ENCODE measurements at regions not wholly inside any gene's neighbourhood (a gene's known extent, or its start where the extent isn't known, plus 50 kb on each side); places are given as distances from the start of the nearest gene placed in this dataset.
A peak's percentile ranks its signal among the peaks of the same experiment; 100 is the strongest.

DNA sequence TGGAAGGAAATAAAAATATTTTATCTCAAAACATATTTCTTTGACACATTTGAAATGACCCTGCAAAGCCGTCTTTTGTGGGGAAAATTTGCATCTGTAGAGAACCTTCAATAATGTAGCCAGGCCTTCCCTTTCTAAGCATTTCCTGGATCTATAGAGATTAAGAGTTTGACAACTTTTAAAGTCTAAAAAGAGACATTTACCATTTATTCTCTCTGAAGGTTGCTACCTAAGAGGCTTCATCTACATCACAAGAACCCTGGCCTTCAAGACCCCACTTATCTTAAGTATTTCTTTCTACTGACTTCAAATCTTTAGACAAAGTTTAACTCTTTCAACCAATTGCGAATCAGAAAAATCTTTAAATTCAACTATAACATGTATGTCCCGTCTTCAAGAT is 1639.8 kb downstream of the RPA4 start:
- H3K36me3 Mint-ChIP-seq (ENCODE audit: unreplicated experiment): no peaks in the 10 kb centered on the region
- no peaks in the 10 kb centered on the region for H3K4me1 Mint-ChIP-seq (ENCODE audit: low read depth, unreplicated experiment)
- DNase-seq: no peak
- H3K4me3 Mint-ChIP-seq (ENCODE audit: unreplicated experiment): no peak overlapping the region
- H3K27me3 Mint-ChIP-seq (ENCODE audit: unreplicated experiment): no peaks in the 10 kb centered on the region
- TF ChIP-seq, protein P1, sequence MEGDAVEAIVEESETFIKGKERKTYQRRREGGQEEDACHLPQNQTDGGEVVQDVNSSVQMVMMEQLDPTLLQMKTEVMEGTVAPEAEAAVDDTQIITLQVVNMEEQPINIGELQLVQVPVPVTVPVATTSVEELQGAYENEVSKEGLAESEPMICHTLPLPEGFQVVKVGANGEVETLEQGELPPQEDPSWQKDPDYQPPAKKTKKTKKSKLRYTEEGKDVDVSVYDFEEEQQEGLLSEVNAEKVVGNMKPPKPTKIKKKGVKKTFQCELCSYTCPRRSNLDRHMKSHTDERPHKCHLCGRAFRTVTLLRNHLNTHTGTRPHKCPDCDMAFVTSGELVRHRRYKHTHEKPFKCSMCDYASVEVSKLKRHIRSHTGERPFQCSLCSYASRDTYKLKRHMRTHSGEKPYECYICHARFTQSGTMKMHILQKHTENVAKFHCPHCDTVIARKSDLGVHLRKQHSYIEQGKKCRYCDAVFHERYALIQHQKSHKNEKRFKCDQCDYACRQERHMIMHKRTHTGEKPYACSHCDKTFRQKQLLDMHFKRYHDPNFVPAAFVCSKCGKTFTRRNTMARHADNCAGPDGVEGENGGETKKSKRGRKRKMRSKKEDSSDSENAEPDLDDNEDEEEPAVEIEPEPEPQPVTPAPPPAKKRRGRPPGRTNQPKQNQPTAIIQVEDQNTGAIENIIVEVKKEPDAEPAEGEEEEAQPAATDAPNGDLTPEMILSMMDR (IDR thresholded peaks at IDR 0.05; ENCODE audit: partially characterized antibody, unreplicated experiment): no peak
- H3K9me3 Mint-ChIP-seq (ENCODE audit: unreplicated experiment): peaks cover 1% of the 10 kb centered on the region
- H3K27ac Mint-ChIP-seq (ENCODE audit: unreplicated experiment): no peak overlapping the region

DNA sequence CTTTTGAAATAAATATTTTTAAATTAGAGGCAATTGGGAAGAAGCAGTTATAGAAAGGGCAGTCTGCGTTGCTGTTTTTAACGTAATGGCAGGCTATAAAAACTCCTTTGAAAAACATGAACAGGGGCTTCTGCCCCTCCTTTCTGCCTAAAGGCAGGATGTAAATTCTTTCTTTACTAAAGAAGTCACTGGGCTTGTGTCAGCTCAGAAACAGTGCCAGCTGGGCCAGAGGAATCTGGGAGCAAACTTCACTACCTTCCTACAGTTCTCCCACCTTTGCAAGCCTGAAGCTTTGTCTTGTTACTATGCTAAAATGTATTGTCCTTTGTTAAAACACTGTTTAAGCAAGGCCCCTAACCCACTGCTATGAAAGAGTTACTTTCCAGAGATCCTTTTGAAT is 1664.8 kb downstream of the RPA4 start:
- Mint-ChIP-seq H3K27me3 (ENCODE audit: unreplicated experiment) (no peaks in the 10 kb centered on the region), H3K4me1 (ENCODE audit: low read depth, unreplicated experiment) (no peaks in the 10 kb centered on the region), H3K36me3 (ENCODE audit: unreplicated experiment) (no peaks in the 10 kb centered on the region), H3K9me3 (ENCODE audit: unreplicated experiment) (no peaks in the 10 kb centered on the region), H3K27ac (ENCODE audit: unreplicated experiment) (no peak overlapping the region), H3K4me3 (ENCODE audit: unreplicated experiment) (no peak overlapping the region)
- TF ChIP-seq, protein P1 (IDR thresholded peaks at IDR 0.05; ENCODE audit: partially characterized antibody, unreplicated experiment): no peak
- DNase-seq: no peak

DNA sequence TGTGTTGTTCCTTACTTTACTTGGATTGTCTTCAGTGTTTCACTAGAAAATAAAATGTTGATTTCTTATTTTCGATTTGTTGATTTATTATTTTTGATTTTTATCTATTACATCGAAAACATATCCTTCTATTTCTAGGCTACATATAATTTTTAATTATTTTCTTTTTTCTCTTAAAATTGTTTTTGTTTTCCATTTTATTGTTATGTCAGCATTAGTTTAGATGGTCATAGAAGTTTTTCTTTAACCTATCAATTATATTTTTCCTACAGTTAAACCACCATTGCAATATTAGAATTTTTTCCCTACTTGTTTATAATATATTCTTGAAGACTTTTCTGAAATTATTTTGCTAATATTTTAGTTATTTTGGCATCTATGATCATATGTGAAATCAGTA is 1685.1 kb downstream of the RPA4 start:
- H3K36me3 Mint-ChIP-seq (ENCODE audit: unreplicated experiment): no peaks in the 10 kb centered on the region
- H3K27ac Mint-ChIP-seq (ENCODE audit: unreplicated experiment): no peak overlapping the region
- TF ChIP-seq, protein P1 (IDR thresholded peaks at IDR 0.05; ENCODE audit: partially characterized antibody, unreplicated experiment): no peak
- DNase-seq: no peak
- peaks cover 2% of the 10 kb centered on the region for H3K9me3 Mint-ChIP-seq (ENCODE audit: unreplicated experiment)
- no peaks in the 10 kb centered on the region for H3K4me1 Mint-ChIP-seq (ENCODE audit: low read depth, unreplicated experiment)
- no peaks in the 10 kb centered on the region for H3K27me3 Mint-ChIP-seq (ENCODE audit: unreplicated experiment)
- H3K4me3 Mint-ChIP-seq (ENCODE audit: unreplicated experiment): no peak overlapping the region

DNA sequence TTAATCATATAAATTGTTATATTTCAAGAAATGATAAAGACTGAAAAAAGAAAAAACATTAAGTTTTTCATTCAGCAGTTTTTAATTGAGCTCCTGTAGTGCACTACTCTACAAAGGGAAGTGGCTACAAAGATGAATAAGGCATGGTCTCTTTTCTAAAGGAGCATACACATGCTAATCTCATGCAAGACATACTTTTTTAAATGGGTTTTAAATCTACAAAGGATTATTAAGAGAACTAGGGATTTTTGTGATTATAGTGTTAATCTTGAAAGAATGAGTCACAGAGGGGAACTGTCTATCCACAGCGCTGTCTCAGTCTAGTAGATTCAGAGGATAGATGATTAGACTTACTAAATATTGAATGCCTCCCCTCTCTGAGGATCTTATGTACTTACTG is 1722.2 kb downstream of the RPA4 start:
- Mint-ChIP-seq H3K4me1 (ENCODE audit: low read depth, unreplicated experiment) (peaks cover 14% of the 10 kb centered on the region), H3K27ac (ENCODE audit: unreplicated experiment) (no peak overlapping the region), H3K9me3 (ENCODE audit: unreplicated experiment) (no peaks in the 10 kb centered on the region), H3K36me3 (ENCODE audit: unreplicated experiment) (no peaks in the 10 kb centered on the region), H3K27me3 (ENCODE audit: unreplicated experiment) (no peaks in the 10 kb centered on the region), H3K4me3 (ENCODE audit: unreplicated experiment) (no peak overlapping the region)
- TF ChIP-seq, protein P1 (IDR thresholded peaks at IDR 0.05; ENCODE audit: partially characterized antibody, unreplicated experiment): no peak
- no peak for DNase-seq

DNA sequence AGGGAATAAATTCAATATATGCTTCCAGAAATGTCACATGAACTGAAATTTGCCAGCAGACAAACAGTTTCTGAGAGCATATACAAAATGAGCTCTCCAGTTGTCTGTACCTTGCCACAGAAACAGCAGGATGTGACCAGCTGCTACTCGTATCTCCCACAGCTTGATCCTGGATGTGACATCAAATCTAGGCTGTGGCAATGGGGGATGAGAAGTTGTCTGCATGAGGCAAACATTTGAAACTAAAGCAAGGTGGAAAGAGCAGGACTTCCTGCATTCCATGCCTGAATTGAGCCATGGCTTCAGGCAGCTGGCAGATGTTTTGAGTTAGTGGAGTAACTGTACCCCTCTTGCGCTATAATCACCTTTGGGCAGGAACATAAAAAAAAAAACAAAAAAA is 1724.0 kb downstream of the RPA4 start:
- no peaks in the 10 kb centered on the region for H3K9me3 Mint-ChIP-seq (ENCODE audit: unreplicated experiment)
- TF ChIP-seq, protein P1 (IDR thresholded peaks at IDR 0.05; ENCODE audit: partially characterized antibody, unreplicated experiment): no peak
- H3K36me3 Mint-ChIP-seq (ENCODE audit: unreplicated experiment): no peaks in the 10 kb centered on the region
- H3K27me3 Mint-ChIP-seq (ENCODE audit: unreplicated experiment): no peaks in the 10 kb centered on the region
- no peak overlapping the region for H3K4me3 Mint-ChIP-seq (ENCODE audit: unreplicated experiment)
- H3K27ac Mint-ChIP-seq (ENCODE audit: unreplicated experiment): no peak overlapping the region
- H3K4me1 Mint-ChIP-seq (ENCODE audit: low read depth, unreplicated experiment): peaks cover 16% of the 10 kb centered on the region
- peak; percentile 12 for DNase-seq

Measured in glutamatergic neuron (in vitro differentiated cells).